ENCODE measurements at regions not wholly inside any gene's neighbourhood (a gene's known extent, or its start where the extent isn't known, plus 50 kb on each side); places are given as distances from the start of the nearest gene placed in this dataset.

GRCh38 chr22:22121445-22121844, 123.1 kb upstream of the VPREB1 start:
- Histone ChIP-seq H3K9me3 (ENCODE audit: insufficient read depth in 2 of 2, low read depth in 1 of 2, low read length in 1 of 2) (peaks cover 0 to 2% of the 10 kb centered on the region in 2 experiments; a peak in 1 of 4 replicates), H4K5ac (ENCODE audit: insufficient read length, low read depth, low read length) (no peak overlapping the region), H4K20me1 (replicated peaks in 1 of 2; ENCODE audit: control insufficient read depth in 1 of 2, insufficient read depth in 2 of 2, low read length in 2 of 2) (no peaks in the 10 kb centered on the region), H2BK5ac (ENCODE audit: low read depth, low read length) (no peak overlapping the region), H3K4ac (replicated peaks; ENCODE audit: insufficient read length, low read depth, low read length) (no peak overlapping the region), H3K14ac (ENCODE audit: insufficient read length) (no peak overlapping the region), H4K8ac (ENCODE audit: extremely low read depth, insufficient read depth, low read length) (no peak overlapping the region), H3K18ac (ENCODE audit: extremely low read depth, low read length) (no peak overlapping the region), H2AFZ (ENCODE audit: low read length) (no peak overlapping the region), H3K27ac (ENCODE audit: low read depth, low read length) (no peak overlapping the region), H3K23ac (ENCODE audit: insufficient read length) (no peak overlapping the region), H4K91ac (replicated peaks; ENCODE audit: insufficient read length, low read length) (no peak overlapping the region), H3K4me2 (ENCODE audit: insufficient read depth in 1 of 2, low read depth in 2 of 2, low read length in 2 of 2) (no peak overlapping the region), H3K36me3 (ENCODE audit: control insufficient read depth in 2 of 4, insufficient read depth in 4 of 4, low read length in 3 of 4) (no peaks in the 10 kb centered on the region), H3K56ac (replicated peaks; ENCODE audit: insufficient read length, low read depth, low read length) (no peak overlapping the region), H2BK20ac (ENCODE audit: low read length) (no peak overlapping the region), H3K27me3 (replicated peaks in 1 of 4; ENCODE audit: control insufficient read depth in 3 of 4, extremely low read depth in 1 of 4, insufficient read depth in 3 of 4, low read length in 3 of 4) (peaks cover 20 to 62% (median 43%) of the 10 kb centered on the region in 4 experiments), H2BK12ac (ENCODE audit: low read depth, low read length) (no peak overlapping the region), H3K4me1 (replicated peaks in 1 of 4; ENCODE audit: control insufficient read depth in 3 of 4, insufficient read depth in 4 of 4, low read length in 3 of 4) (peaks cover 0 to 7% (median 4%) of the 10 kb centered on the region in 4 experiments; a peak in 2 of 7 replicates), H3K23me2 (ENCODE audit: low read depth, low read length) (no peaks in the 10 kb centered on the region; the same call in 1 of the 2 replicates), H3K4me3 (ENCODE audit: extremely low read depth in 1 of 4, insufficient read depth in 2 of 4, low read depth in 3 of 4, low read length in 4 of 4) (no peak overlapping the region), H2BK15ac (ENCODE audit: low read length) (no peak overlapping the region), H3K79me2 (ENCODE audit: control insufficient read depth in 1 of 2, insufficient read depth in 2 of 2, low read length in 2 of 2) (no peaks in the 10 kb centered on the region), H3K79me1 (ENCODE audit: low read depth, low read length) (no peaks in the 10 kb centered on the region), H2AK5ac (ENCODE audit: low read depth, low read length) (no peak overlapping the region), H2BK120ac (replicated peaks; ENCODE audit: low read depth, low read length) (no peak overlapping the region), H3K9ac (replicated peaks in 1 of 4; ENCODE audit: extremely low read depth in 1 of 4, low read depth in 3 of 4, low read length in 3 of 4) (no peak overlapping the region)
- FAIRE-seq (no peak), DNase-seq (ENCODE audit: low read depth in 1 of 2, low spot score in 2 of 2) (no peak)
- POLR2A ChIA-PET (ENCODE audit: partially characterized antibody), result no interaction called here
- TF ChIP-seq KDM5A (IDR thresholded peaks at IDR 0.05; ENCODE audit: low read length) (no peak), JUND (IDR thresholded peaks at IDR 0.05; ENCODE audit: low read length) (no peak), SP1 (IDR thresholded peaks at IDR 0.05; ENCODE audit: low read depth, low read length) (no peak), SAP30 (IDR thresholded peaks at IDR 0.05; ENCODE audit: insufficient read depth, insufficient replicate concordance, low read length) (no peak), ATF3 (IDR thresholded peaks at IDR 0.05; ENCODE audit: insufficient read depth, low read depth, low read length) (no peak), KDM1A (IDR thresholded peaks at IDR 0.05; ENCODE audit: borderline replicate concordance, low read length) (no peak), JUN (IDR thresholded peaks at IDR 0.05; ENCODE audit: low read depth, low read length) (no peak), PHF8 (conservative IDR thresholded peaks at IDR 0.05; ENCODE audit: low read depth, low read length) (no peak), BCL11A (IDR thresholded peaks at IDR 0.05; ENCODE audit: low read depth in 2 of 2, low read length in 2 of 2) (no peak), BACH1 (IDR thresholded peaks at IDR 0.05; ENCODE audit: low read length) (no peak), ASH2L (IDR thresholded peaks at IDR 0.05; ENCODE audit: low read length) (no peak)
- CTCF ChIA-PET (ENCODE audit: partially characterized antibody), result interaction anchor here (1.2 kb wide), 1 partner anchor 11 kb away, joined by 4 read pairs; no protein-coding TSS in a partner anchor
